ENCODE measurements at regions not wholly inside any gene's neighbourhood (a gene's known extent, or its start where the extent isn't known, plus 50 kb on each side); places are given as distances from the start of the nearest gene placed in this dataset.
A peak's percentile ranks its signal among the peaks of the same experiment; 100 is the strongest.
"Not testable (repeated sequence)": the region's sequence is repeated elsewhere in the genome, so short reads cannot be mapped to it uniquely, and the experiment has no call there.

GRCh38 chrX:13397878-13398818 is 78.3 kb upstream of the ATXN3L start:
- H3K36me3 ChIP-seq = no peaks in the 10 kb centered on the region
- peak; percentile 96 to 98 for DNase-seq
- H3K4me1 ChIP-seq = peaks cover 28% of the 10 kb centered on the region
- H3K4me3 ChIP-seq = no peak overlapping the region
- H3K9me3 ChIP-seq (replicated peaks) = no peaks in the 10 kb centered on the region
- H3K27me3 ChIP-seq = no peaks in the 10 kb centered on the region
- H3K27ac ChIP-seq = peak overlapping the region; percentile 86

- Histone ChIP-seq H3K9me3 (replicated peaks) (no peaks in the 10 kb centered on the region), H3K27ac (peak overlapping the region; percentile 86), H3K27me3 (no peaks in the 10 kb centered on the region), H3K4me3 (no peak overlapping the region), H3K4me1 (peaks cover 28% of the 10 kb centered on the region), H3K36me3 (no peaks in the 10 kb centered on the region)
- DNase-seq = no peak
Observed at GRCh38 chrX:13396924-13397323, 77.1 kb upstream of the ATXN3L start.

- H3K4me1 ChIP-seq = peaks cover 35% of the 10 kb centered on the region
- no peak overlapping the region for H3K4me3 ChIP-seq
- H3K9me3 ChIP-seq (replicated peaks) = peaks cover 3% of the 10 kb centered on the region; the same call in 1 of the 2 replicates
- no peak overlapping the region for H3K27ac ChIP-seq
- H3K27me3 ChIP-seq = no peaks in the 10 kb centered on the region
- H3K36me3 ChIP-seq = no peaks in the 10 kb centered on the region
- DNase-seq = no peak
Observed at GRCh38 chrX:13389501-13389900, 69.6 kb upstream of the ATXN3L start.

- H3K27me3 ChIP-seq = no peaks in the 10 kb centered on the region
- no peaks in the 10 kb centered on the region for H3K36me3 ChIP-seq
- peak in 1 of 2 experiments; percentile 51 for DNase-seq
- H3K4me3 ChIP-seq = no peak overlapping the region
- H3K27ac ChIP-seq = peak overlapping the region; percentile 63
- peaks cover 35% of the 10 kb centered on the region for H3K4me1 ChIP-seq
- peaks cover 3% of the 10 kb centered on the region; the same call in 1 of the 2 replicates for H3K9me3 ChIP-seq (replicated peaks)
Observed at GRCh38 chrX:13387666-13388494, 68.0 kb upstream of the ATXN3L start.

- peaks cover 3% of the 10 kb centered on the region; the same call in 1 of the 2 replicates for H3K9me3 ChIP-seq (replicated peaks)
- peak; percentile 77 to 91 for DNase-seq
- H3K27me3 ChIP-seq = no peaks in the 10 kb centered on the region
- peak overlapping the region; percentile 63 for H3K27ac ChIP-seq
- H3K4me1 ChIP-seq = peaks cover 35% of the 10 kb centered on the region
- no peak overlapping the region for H3K4me3 ChIP-seq
- no peaks in the 10 kb centered on the region for H3K36me3 ChIP-seq
Observed at GRCh38 chrX:13386636-13387035, 66.8 kb upstream of the ATXN3L start.

- peaks cover 35% of the 10 kb centered on the region for H3K4me1 ChIP-seq
- DNase-seq = no peak
- H3K27ac ChIP-seq = peak overlapping the region; percentile 63
Observed at GRCh38 chrX:13386092-13386491, 66.2 kb upstream of the ATXN3L start.

GRCh38 chrX:13383907-13384306 is 64.1 kb upstream of the ATXN3L start:
- no peak for DNase-seq
- no peaks in the 10 kb centered on the region for H3K36me3 ChIP-seq
- H3K27me3 ChIP-seq = no peaks in the 10 kb centered on the region

More at GRCh38 chrX:13386092-13386491, 66.2 kb upstream of the ATXN3L start:
- peaks cover 3% of the 10 kb centered on the region; the same call in 1 of the 2 replicates for H3K9me3 ChIP-seq (replicated peaks)
- no peak overlapping the region for H3K4me3 ChIP-seq
- no peaks in the 10 kb centered on the region for H3K27me3 ChIP-seq
- no peaks in the 10 kb centered on the region for H3K36me3 ChIP-seq

GRCh38 chrX:13381514-13381913 is 61.7 kb upstream of the ATXN3L start:
- no peak overlapping the region for H3K4me3 ChIP-seq
- H3K27ac ChIP-seq = no peak overlapping the region
- 0 out of 2 replicates have a peak, but pooled peaks cover 3% of the 10 kb centered on the region for H3K9me3 ChIP-seq (replicated peaks)
- H3K36me3 ChIP-seq = no peaks in the 10 kb centered on the region
- H3K27me3 ChIP-seq = no peaks in the 10 kb centered on the region
- DNase-seq = no peak
- peaks cover 28% of the 10 kb centered on the region for H3K4me1 ChIP-seq

More at GRCh38 chrX:13383907-13384306, 64.1 kb upstream of the ATXN3L start:
- H3K4me1 ChIP-seq = peaks cover 35% of the 10 kb centered on the region
- H3K4me3 ChIP-seq = no peak overlapping the region
- 0 out of 2 replicates have a peak, but pooled peaks cover 3% of the 10 kb centered on the region for H3K9me3 ChIP-seq (replicated peaks)
- H3K27ac ChIP-seq = no peak overlapping the region

GRCh38 chrX:13380211-13380610 is 60.4 kb upstream of the ATXN3L start:
- no peak for DNase-seq
- no peak overlapping the region for H3K4me3 ChIP-seq
- H3K4me1 ChIP-seq = peaks cover 28% of the 10 kb centered on the region
- H3K27ac ChIP-seq = no peak overlapping the region
- H3K9me3 ChIP-seq (replicated peaks) = 0 out of 2 replicates have a peak, but pooled peaks cover 3% of the 10 kb centered on the region
- H3K27me3 ChIP-seq = no peaks in the 10 kb centered on the region
- no peaks in the 10 kb centered on the region for H3K36me3 ChIP-seq

- peaks cover 28% of the 10 kb centered on the region for H3K4me1 ChIP-seq
- H3K27me3 ChIP-seq; H3K27ac ChIP-seq; H3K36me3 ChIP-seq; H3K4me3 ChIP-seq; H3K9me3 ChIP-seq (replicated peaks); DNase-seq: not testable (repeated sequence)
Observed at GRCh38 chrX:13378562-13379518, 59.0 kb upstream of the ATXN3L start.

- no peaks in the 10 kb centered on the region for H3K27me3 ChIP-seq
- H3K36me3 ChIP-seq = no peaks in the 10 kb centered on the region
- H3K4me1 ChIP-seq = peaks cover 28% of the 10 kb centered on the region
- peak overlapping the region; percentile 24 for H3K4me3 ChIP-seq
- no peaks in the 10 kb centered on the region for H3K9me3 ChIP-seq (replicated peaks)
- DNase-seq = peak; percentile 95 to 99
- H3K27ac ChIP-seq = peak overlapping the region; percentile 93
Observed at GRCh38 chrX:13377550-13377934, 57.7 kb upstream of the ATXN3L start.

- peaks cover 31% of the 10 kb centered on the region for H3K4me1 ChIP-seq
- H3K27me3 ChIP-seq = no peaks in the 10 kb centered on the region
- H3K9me3 ChIP-seq (replicated peaks) = no peaks in the 10 kb centered on the region
- peak overlapping the region; percentile 24 for H3K4me3 ChIP-seq
- DNase-seq = peak; percentile 89 to 99
- no peaks in the 10 kb centered on the region for H3K36me3 ChIP-seq
- H3K27ac ChIP-seq = peak overlapping the region; percentile 93
Observed at GRCh38 chrX:13376857-13377549, 57.1 kb upstream of the ATXN3L start.

- H3K4me3 ChIP-seq; H3K27me3 ChIP-seq; H3K36me3 ChIP-seq; H3K9me3 ChIP-seq (replicated peaks); DNase-seq: not testable (repeated sequence)
- peaks cover 32% of the 10 kb centered on the region for H3K4me1 ChIP-seq
- H3K27ac ChIP-seq = peak overlapping the region; percentile 93
Observed at GRCh38 chrX:13375596-13375995, 55.7 kb upstream of the ATXN3L start.

Data from SJCRH30 (cell line).